HCT116 (cell line): ENCODE measurements at regions not wholly inside any gene's neighbourhood (a gene's known extent, or its start where the extent isn't known, plus 50 kb on each side); places are given as distances from the start of the nearest gene placed in this dataset.

Experiments
- ATAC-seq: fragments of 200-7000 bp; cut with Tn5 transposase; 2 replicates; pipeline ENCODE4 v1.9.1; 2020; ENCODE audit warnings: mild to moderate bottlenecking, moderate library complexity
- BruUV-seq: library from RNA; stranded (reverse); fragments of 400-500 nt; replicated peaks from 2 replicates; lab custom pipeline; 2021; lab: Mats Ljungman, UMichigan
- CTCF ChIA-PET: fragments of 300-600 bp; sonication (Branson Sonifier 250); formaldehyde crosslinking; loops from one replicate; lab custom pipeline; 2021; ENCODE audit warnings: antibody characterized with exemption; lab: Charles Lee
- POLR2A ChIA-PET: fragments of 300-600, 350-600 bp; sonication (Branson Sonifier 250); formaldehyde crosslinking; loops from one replicate; lab custom pipeline; 2021; ENCODE audit warnings: antibody characterized with exemption; lab: Charles Lee
- RAD21 ChIA-PET, 2 experiments: fragments of 300-600 bp; sonication (Branson Sonifier 250); formaldehyde crosslinking; loops; one replicate each; lab custom pipeline; 2023; ENCODE audit warnings: low total read pairs in 2 of 2; ENCODE audit not compliant: uncharacterized antibody in 2 of 2, unreplicated experiment in 2 of 2, low non-redundant PET in 1 of 2; lab: Charles Lee
- DNase-seq: peaks from one replicate; pipeline ENCODE4 v3.0.0-alpha.2; 2010; ENCODE audit warnings: low read depth, low spot score
- H2AFZ ChIP-seq: fragments of 200-600 bp; shearing (Covaris generic), sonication (generic); 2 replicates; pipeline ENCODE4 v1.6.1; 2017; ENCODE audit warnings: low read depth, mixed run types, mixed read lengths, antibody characterized with exemption, low read length; ENCODE audit not compliant: poor library complexity, severe bottlenecking
- H3K27ac ChIP-seq: 2 replicates; pipeline ENCODE4 v1.5.1; 2012; ENCODE audit warnings: low read depth, low read length
- H3K27me3 ChIP-seq: fragments of 200-600 bp; sonication (generic); 2 replicates; pipeline ENCODE4 v1.6.1; 2016; ENCODE audit warnings: mixed run types, low read length, mixed read lengths; ENCODE audit not compliant: insufficient read depth
- H3K36me3 ChIP-seq, 2 experiments: fragments of 200-500 bp in 1 of 2; fragments of 200-600 bp in 1 of 2; sonication (Bioruptor generic) in 1 of 2; sonication (generic) in 1 of 2; 2 replicates each; pipeline versions ENCODE4 v1.5.1 to v1.6.1; 2014 to 2016; ENCODE audit warnings: low read length in 2 of 2, inconsistent platforms in 1 of 2, mixed read lengths in 1 of 2, mixed run types in 1 of 2; ENCODE audit not compliant: insufficient read depth in 2 of 2, control insufficient read depth in 1 of 2
- H3K4me1 ChIP-seq, 2 experiments: fragments of 200-600 bp in 1 of 2; sonication (generic) in 1 of 2; 2 replicates each; pipeline versions ENCODE4 v1.5.1 to v1.6.1; 2012 to 2017; ENCODE audit warnings: low read length in 2 of 2, inconsistent platforms in 1 of 2, mild to moderate bottlenecking in 1 of 2, mixed read lengths in 1 of 2, mixed run types in 1 of 2, moderate library complexity in 1 of 2; ENCODE audit not compliant: insufficient read depth in 2 of 2, control insufficient read depth in 1 of 2
- H3K4me2 ChIP-seq: fragments of 200-600 bp; sonication (generic); 2 replicates; pipeline ENCODE4 v1.6.1; 2017; ENCODE audit warnings: mixed run types, low read length, mixed read lengths
- H3K4me3 ChIP-seq, 2 experiments: fragments of 200-600 bp in 1 of 2; sonication (generic) in 1 of 2; replicated peaks in 1 of 2; 2 replicates each; pipeline ENCODE4 v1.5.1; 2011 to 2016; ENCODE audit warnings: low read length in 2 of 2, control low read depth in 1 of 2, low read depth in 1 of 2, mild to moderate bottlenecking in 1 of 2, mixed read lengths in 1 of 2, mixed run types in 1 of 2
- H3K79me2 ChIP-seq: fragments of 200-600 bp; sonication (generic); 2 replicates; pipeline ENCODE4 v1.6.1; 2017; ENCODE audit warnings: mild to moderate bottlenecking, mixed run types, low read length, moderate library complexity, mixed read lengths; ENCODE audit not compliant: insufficient read depth
- H3K9ac ChIP-seq: fragments of 200-600 bp; sonication (generic); 2 replicates; pipeline ENCODE4 v1.6.1; 2016; ENCODE audit warnings: low read length, mixed read lengths
- H3K9me2 ChIP-seq: fragments of 200-600 bp; sonication (generic), shearing (Covaris generic); 2 replicates; pipeline ENCODE4 v1.6.1; 2017; ENCODE audit warnings: mixed run types, mild to moderate bottlenecking, moderate library complexity; ENCODE audit not compliant: insufficient read depth
- H3K9me3 ChIP-seq, 2 experiments: fragments of 200-500 bp in 1 of 2; fragments of 200-600 bp in 1 of 2; sonication (Bioruptor generic) in 1 of 2; sonication (generic) in 1 of 2; 2 replicates each; pipeline ENCODE4 v1.6.1; 2014 to 2017; ENCODE audit warnings: low read length in 2 of 2, mixed read lengths in 2 of 2, inconsistent platforms in 1 of 2, low read depth in 1 of 2, mild to moderate bottlenecking in 1 of 2, mixed run types in 1 of 2, moderate library complexity in 1 of 2; ENCODE audit not compliant: control insufficient read depth in 1 of 2, insufficient read depth in 1 of 2
- H4K20me1 ChIP-seq: fragments of 200-600 bp; sonication (generic), shearing (Covaris generic); 2 replicates; pipeline ENCODE4 v1.6.1; 2017; ENCODE audit warnings: mixed run types, mild to moderate bottlenecking, moderate library complexity; ENCODE audit not compliant: insufficient read depth
- ATF3 ChIP-seq: IDR thresholded peaks from 2 replicates; pipeline ENCODE4 v1.6.1; 2012
- CBX3 ChIP-seq: IDR thresholded peaks from 2 replicates; pipeline ENCODE4 v1.6.1; 2012; ENCODE audit warnings: low read depth
- CTCF ChIP-seq, 3 experiments: fragments of 200-600 bp in 1 of 3; sonication (generic) in 1 of 3; IDR thresholded peaks in 2 of 3; conservative IDR thresholded peaks in 1 of 3; 2 replicates each; pipeline ENCODE4 v1.5.1; 2012 to 2017; ENCODE audit warnings: low read depth in 2 of 3, low read length in 2 of 3, antibody characterized with exemption in 1 of 3, borderline replicate concordance in 1 of 3, control low read depth in 1 of 3, mild to moderate bottlenecking in 1 of 3, mixed read lengths in 1 of 3, mixed run types in 1 of 3, moderate library complexity in 1 of 3; ENCODE audit not compliant: insufficient read depth in 1 of 3
- EGR1 ChIP-seq: IDR thresholded peaks from 2 replicates; pipeline ENCODE4 v1.6.1; 2012; ENCODE audit warnings: low read depth
- EZH2 ChIP-seq: fragments of 200-600 bp; sonication (generic); IDR thresholded peaks from 2 replicates; pipeline ENCODE4 v1.6.1; 2017; ENCODE audit warnings: antibody characterized with exemption, mixed run types
- FOSL1 ChIP-seq: IDR thresholded peaks from 2 replicates; pipeline ENCODE4 v1.6.1; 2012; ENCODE audit warnings: low read depth
- JUND ChIP-seq: IDR thresholded peaks from 2 replicates; pipeline ENCODE4 v1.6.1; 2012
- POLR2A ChIP-seq: IDR thresholded peaks from 2 replicates; pipeline ENCODE4 v1.7.0; 2011; ENCODE audit warnings: borderline replicate concordance; ENCODE audit not compliant: insufficient read depth, insufficient read length; ENCODE audit errors: extremely low read depth
- RAD21 ChIP-seq: IDR thresholded peaks from 2 replicates; pipeline ENCODE4 v1.6.1; 2012; ENCODE audit warnings: low read depth, mild to moderate bottlenecking
- TCF7L2 ChIP-seq: IDR thresholded peaks from 2 replicates; pipeline ENCODE4 v1.7.0; 2011; ENCODE audit warnings: borderline replicate concordance, inconsistent platforms; ENCODE audit not compliant: insufficient read depth, insufficient read length; ENCODE audit errors: extremely low read depth
- YY1 ChIP-seq: IDR thresholded peaks from 2 replicates; pipeline ENCODE4 v1.6.1; 2011; ENCODE audit warnings: low read length, low read depth, moderate library complexity, mild to moderate bottlenecking; ENCODE audit not compliant: insufficient replicate concordance; ENCODE audit errors: extremely low read depth
- ZFX ChIP-seq: fragments of 450-650 bp; IDR thresholded peaks from 2 replicates; pipeline ENCODE4 v1.6.1; 2017
- ZNF274 ChIP-seq: fragments of 200-500 bp; sonication (Bioruptor generic); IDR thresholded peaks from 2 replicates; pipeline ENCODE4 v1.6.1; 2014; ENCODE audit warnings: mild to moderate bottlenecking, low read depth, low read length, inconsistent platforms
- intact Hi-C: fragments of 100-400 bp; cut with micrococcal nuclease; formaldehyde crosslinking; loops from 2 replicates; pipeline ENCODE4 v1.10.0; 2022

- no peak for TF ChIP-seq POLR2A
- TF ChIP-seq, all 23 proteins: peak for 0
Measured at GRCh38 chr6:169146521-169146920, 107.1 kb downstream of the THBS2 start (continued).

- H3K9me2 ChIP-seq = no peaks in the 10 kb centered on the region
- no peaks in the 10 kb centered on the region for H3K27me3 ChIP-seq
- no peaks in the 10 kb centered on the region for H3K79me2 ChIP-seq
- no peak overlapping the region for H2AFZ ChIP-seq
- H3K4me1 ChIP-seq = no peaks in the 10 kb centered on the region
- H4K20me1 ChIP-seq = no peaks in the 10 kb centered on the region
- DNase-seq (no peak), ATAC-seq (no peak)
- intact Hi-C loops = no loop called here
- RAD21 ChIA-PET = no interaction called here
- POLR2A ChIA-PET = no interaction called here
- BruUV-seq = no TSS peak
- CTCF ChIA-PET = no interaction called here
- H3K4me3 ChIP-seq = no peak overlapping the region
- no peak overlapping the region for H3K27ac ChIP-seq
- no peak overlapping the region for H3K9ac ChIP-seq
- H3K36me3 ChIP-seq = no peaks in the 10 kb centered on the region
- H3K9me3 ChIP-seq = no peaks in the 10 kb centered on the region
- H3K4me2 ChIP-seq = no peak overlapping the region
- TF ChIP-seq POLR2A (no peak), EGR1 (no peak), ZFX (no peak), JUND (no peak), EZH2 (no peak), ZNF274 (no peak), TCF7L2 (no peak), ATF3 (no peak), RAD21 (no peak), CTCF (IDR thresholded peaks at IDR 0.05 in 2 of 3, conservative IDR thresholded peaks at IDR 0.05 in 1 of 3; ENCODE audit: borderline replicate concordance in 1 of 3, insufficient read depth in 1 of 3, low read depth in 2 of 3, low read length in 2 of 3) (no peak), YY1 (no peak), FOSL1 (no peak), CBX3 (no peak)
Measured at GRCh38 chr6:169145991-169146501, 107.6 kb downstream of the THBS2 start.
